DND-41 (cell line): ENCODE measurements at regions not wholly inside any gene's neighbourhood (a gene's known extent, or its start where the extent isn't known, plus 50 kb on each side); places are given as distances from the start of the nearest gene placed in this dataset.
"Not testable (repeated sequence)": the region's sequence is repeated elsewhere in the genome, so short reads cannot be mapped to it uniquely, and the experiment has no call there.

ENCODE experiments used
- ATAC-seq: fragments of 200-7000 bp; cut with Tn5 transposase; 3 replicates; pipeline ENCODE4 v1.9.1; 2021; ENCODE audit warnings: low read depth; ENCODE audit not compliant: insufficient read depth
- DNase-seq: peaks from one replicate; pipeline ENCODE4 v3.0.0-alpha.2; 2020
- H2AFZ ChIP-seq: 2 replicates; pipeline ENCODE4 v1.6.0; 2012; ENCODE audit warnings: low read depth, low read length
- H3K27ac ChIP-seq: 2 replicates; pipeline ENCODE4 v1.5.1; 2012; ENCODE audit warnings: low read length, inconsistent platforms
- H3K27me3 ChIP-seq: fragments of 200-600 bp; sonication (generic); 2 replicates; pipeline ENCODE4 v1.6.0; 2012; ENCODE audit warnings: low read length, mild to moderate bottlenecking, inconsistent platforms; ENCODE audit not compliant: insufficient read depth, poor library complexity
- H3K36me3 ChIP-seq: 2 replicates; pipeline ENCODE4 v1.5.1; 2012; ENCODE audit warnings: low read length, inconsistent platforms; ENCODE audit not compliant: insufficient read depth
- H3K4me1 ChIP-seq: 2 replicates; pipeline ENCODE4 v1.5.1; 2012; ENCODE audit warnings: mild to moderate bottlenecking, low read length; ENCODE audit not compliant: insufficient read depth
- H3K4me2 ChIP-seq: 2 replicates; pipeline ENCODE4 v1.6.0; 2012; ENCODE audit warnings: mild to moderate bottlenecking, moderate library complexity, low read length, inconsistent platforms; ENCODE audit not compliant: insufficient read depth
- H3K4me3 ChIP-seq, 2 experiments: fragments of 200-600 bp in 1 of 2; shearing (Covaris generic) in 1 of 2; 2 replicates each; pipeline ENCODE4 v1.5.1; 2012 to 2016; ENCODE audit warnings: inconsistent platforms in 2 of 2, low read length in 2 of 2, mild to moderate bottlenecking in 2 of 2, low read depth in 1 of 2, moderate library complexity in 1 of 2
- H3K79me2 ChIP-seq: 2 replicates; pipeline ENCODE4 v1.6.0; 2012; ENCODE audit warnings: low read length, inconsistent platforms; ENCODE audit not compliant: insufficient read depth
- H3K9ac ChIP-seq: 2 replicates; pipeline ENCODE4 v1.6.0; 2012; ENCODE audit warnings: low read depth, mild to moderate bottlenecking, inconsistent platforms, low read length, moderate library complexity
- H3K9me3 ChIP-seq: 2 replicates; pipeline ENCODE4 v1.5.1; 2012; ENCODE audit warnings: low read length, moderate library complexity, mild to moderate bottlenecking, inconsistent platforms; ENCODE audit not compliant: insufficient read depth, severe bottlenecking
- H4K20me1 ChIP-seq: 2 replicates; pipeline ENCODE4 v1.6.0; 2012; ENCODE audit warnings: low read length; ENCODE audit not compliant: insufficient read depth
- CTCF ChIP-seq: IDR thresholded peaks from 2 replicates; pipeline ENCODE4 v1.5.1; 2012; ENCODE audit warnings: borderline replicate concordance, low read length, moderate library complexity, mild to moderate bottlenecking; ENCODE audit not compliant: poor library complexity, severe bottlenecking; ENCODE audit errors: extremely low read depth
- EZH2 ChIP-seq: IDR thresholded peaks from 3 replicates; pipeline ENCODE4 v1.6.1; 2012; ENCODE audit warnings: borderline replicate concordance, low read depth, mild to moderate bottlenecking, moderate library complexity, low read length, inconsistent platforms; ENCODE audit not compliant: severe bottlenecking

GRCh38 chr1:91605566-91605965 lies 104.9 kb downstream of the CDC7 start:
- Histone ChIP-seq H3K4me1 (peaks cover 10% of the 10 kb centered on the region), H3K27me3 (no peaks in the 10 kb centered on the region), H4K20me1 (no peaks in the 10 kb centered on the region), H3K4me3 (no peak overlapping the region), H3K4me2 (no peak overlapping the region), H3K9me3 (no peaks in the 10 kb centered on the region), H3K79me2 (no peaks in the 10 kb centered on the region), H3K9ac (no peak overlapping the region), H3K36me3 (no peaks in the 10 kb centered on the region), H2AFZ (no peak overlapping the region), H3K27ac (no peak overlapping the region)
- DNase-seq (no peak), ATAC-seq (no peak)
- TF ChIP-seq CTCF, result no peak
- no peak for TF ChIP-seq EZH2

- ATAC-seq, result no peak
- Histone ChIP-seq H3K36me3 (no peaks in the 10 kb centered on the region), H3K4me2 (no peak overlapping the region), H3K9me3 (no peaks in the 10 kb centered on the region), H3K79me2 (no peaks in the 10 kb centered on the region), H4K20me1 (no peaks in the 10 kb centered on the region), H3K27ac (no peak overlapping the region), H3K4me1 (peaks cover 8% of the 10 kb centered on the region), H2AFZ (no peak overlapping the region), H3K4me3 (no peak overlapping the region), H3K9ac (no peak overlapping the region), H3K27me3 (no peaks in the 10 kb centered on the region)
- TF ChIP-seq EZH2, result no peak
- DNase-seq, result no peak
Observed at GRCh38 chr1:91606546-91607078, 106.0 kb downstream of the CDC7 start.

GRCh38 chr1:91607686-91608085 lies 107.0 kb downstream of the CDC7 start:
- not testable (repeated sequence) for ATAC-seq, H3K79me2 ChIP-seq, H3K4me1 ChIP-seq, H3K9me3 ChIP-seq, H3K27ac ChIP-seq, H3K36me3 ChIP-seq, DNase-seq, H3K4me3 ChIP-seq, H3K27me3 ChIP-seq, H3K9ac ChIP-seq, H4K20me1 ChIP-seq, H2AFZ ChIP-seq, H3K4me2 ChIP-seq

DNA sequence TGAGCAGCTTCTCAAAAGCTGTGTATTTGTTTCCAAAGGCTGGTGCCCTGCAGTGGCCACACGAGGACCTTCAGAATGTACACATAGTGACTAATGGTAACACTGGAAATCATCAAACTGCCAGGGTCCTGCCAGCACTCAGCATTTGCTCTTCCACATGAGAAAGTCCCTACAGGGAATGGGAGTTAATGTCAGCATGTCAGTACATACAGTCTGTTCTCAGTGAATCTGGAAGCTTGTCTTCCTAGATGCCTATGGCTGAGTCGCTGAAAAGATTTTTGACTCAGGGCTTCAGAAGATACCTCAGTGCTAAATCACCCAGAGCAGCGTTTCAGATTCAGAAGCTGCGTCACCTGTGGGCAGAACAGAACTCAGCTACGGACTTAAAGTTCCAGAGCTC lies 108.2 kb downstream of the CDC7 start:
- H2AFZ ChIP-seq, result no peak overlapping the region
- TF ChIP-seq CTCF, result no peak
- no peak for TF ChIP-seq EZH2
- H3K9ac ChIP-seq, result no peak overlapping the region
- no peak for DNase-seq
- H3K36me3 ChIP-seq, result no peaks in the 10 kb centered on the region
- no peak overlapping the region for H3K4me3 ChIP-seq
- no peaks in the 10 kb centered on the region for H3K27me3 ChIP-seq
- no peak for ATAC-seq
- no peak overlapping the region for H3K4me2 ChIP-seq
- no peaks in the 10 kb centered on the region for H3K9me3 ChIP-seq
- H3K27ac ChIP-seq, result no peak overlapping the region
- H3K4me1 ChIP-seq, result no peaks in the 10 kb centered on the region
- H3K79me2 ChIP-seq, result no peaks in the 10 kb centered on the region
- H4K20me1 ChIP-seq, result no peaks in the 10 kb centered on the region
